Testis (tissue), 2 donors: ENCODE measurements at regions not wholly inside any gene's neighbourhood (a gene's known extent, or its start where the extent isn't known, plus 50 kb on each side); places are given as distances from the start of the nearest gene placed in this dataset.

Experiments used
- DNase-seq: peaks from one replicate; pipeline ENCODE4 v3.0.0-alpha.2; 2019
- H3K27ac ChIP-seq, 2 donors: fragments of 200-600 bp; sonication (generic); one replicate each; pipeline ENCODE4 v1.5.1; 2019
- H3K27me3 ChIP-seq: fragments of 200-600 bp; sonication (generic); one replicate; pipeline ENCODE4 v1.5.1; 2019
- H3K36me3 ChIP-seq: fragments of 200-600 bp; sonication (generic); one replicate; pipeline ENCODE4 v1.5.1; 2017; ENCODE audit warnings: low read depth; ENCODE audit errors: missing control alignments
- H3K4me1 ChIP-seq: fragments of 200-600 bp; sonication (generic); one replicate; pipeline ENCODE4 v1.5.1; 2019
- H3K4me3 ChIP-seq, 2 donors: fragments of 200-600 bp; sonication (generic); one replicate each; pipeline ENCODE4 v1.5.1; 2017 to 2019
- H3K9me3 ChIP-seq: fragments of 200-600 bp; sonication (generic); one replicate; pipeline ENCODE4 v1.5.1; 2017
- POLR2A ChIP-seq: fragments of 450-650 bp; IDR thresholded peaks from one replicate; pipeline ENCODE4 v1.6.1; 2017; ENCODE audit warnings: antibody characterized with exemption, mild to moderate bottlenecking, moderate library complexity
- WGBS, 2 donors: methylation state at CpG; one replicate each; pipeline ENCODE4 v1.1.5; 2018; 5-methylcytosine and 5-hydroxymethylcytosine counted together
- intact Hi-C: fragments of 100-400 bp; cut with DNase I; formaldehyde crosslinking; loops from one replicate; pipeline ENCODE4 v1.15.1; 2023; ENCODE audit warnings: low total_unique reads
- TF ChIP-seq, protein P1 (sequence below), 3 experiments: fragments of 450-650 bp in 2 of 3; fragments of 200-600 bp in 1 of 3; sonication (generic) in 1 of 3; IDR thresholded peaks; one replicate each; pipeline ENCODE4 v1.5.1; 2016 to 2019; ENCODE audit warnings: antibody characterized with exemption in 3 of 3, mild to moderate bottlenecking in 2 of 3, moderate library complexity in 1 of 3

- intact Hi-C loops: no loop called here
- Histone ChIP-seq H3K9me3 (no peaks in the 10 kb centered on the region), H3K4me3 (no peak overlapping the region), H3K4me1 (no peaks in the 10 kb centered on the region), H3K27ac (no peak overlapping the region), H3K27me3 (no peaks in the 10 kb centered on the region), H3K36me3 (no peaks in the 10 kb centered on the region)
- TF ChIP-seq, protein P1, sequence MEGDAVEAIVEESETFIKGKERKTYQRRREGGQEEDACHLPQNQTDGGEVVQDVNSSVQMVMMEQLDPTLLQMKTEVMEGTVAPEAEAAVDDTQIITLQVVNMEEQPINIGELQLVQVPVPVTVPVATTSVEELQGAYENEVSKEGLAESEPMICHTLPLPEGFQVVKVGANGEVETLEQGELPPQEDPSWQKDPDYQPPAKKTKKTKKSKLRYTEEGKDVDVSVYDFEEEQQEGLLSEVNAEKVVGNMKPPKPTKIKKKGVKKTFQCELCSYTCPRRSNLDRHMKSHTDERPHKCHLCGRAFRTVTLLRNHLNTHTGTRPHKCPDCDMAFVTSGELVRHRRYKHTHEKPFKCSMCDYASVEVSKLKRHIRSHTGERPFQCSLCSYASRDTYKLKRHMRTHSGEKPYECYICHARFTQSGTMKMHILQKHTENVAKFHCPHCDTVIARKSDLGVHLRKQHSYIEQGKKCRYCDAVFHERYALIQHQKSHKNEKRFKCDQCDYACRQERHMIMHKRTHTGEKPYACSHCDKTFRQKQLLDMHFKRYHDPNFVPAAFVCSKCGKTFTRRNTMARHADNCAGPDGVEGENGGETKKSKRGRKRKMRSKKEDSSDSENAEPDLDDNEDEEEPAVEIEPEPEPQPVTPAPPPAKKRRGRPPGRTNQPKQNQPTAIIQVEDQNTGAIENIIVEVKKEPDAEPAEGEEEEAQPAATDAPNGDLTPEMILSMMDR (IDR thresholded peaks at IDR 0.05): no peak
- no peak for TF ChIP-seq POLR2A
- no peak for DNase-seq
- WGBS, 2 donors: 67 to 84% methylated on average over 1 of the region's 1 CpG
Observed at GRCh38 chr7:88668591-88668990, 90.9 kb upstream of the ZNF804B start.

DNA sequence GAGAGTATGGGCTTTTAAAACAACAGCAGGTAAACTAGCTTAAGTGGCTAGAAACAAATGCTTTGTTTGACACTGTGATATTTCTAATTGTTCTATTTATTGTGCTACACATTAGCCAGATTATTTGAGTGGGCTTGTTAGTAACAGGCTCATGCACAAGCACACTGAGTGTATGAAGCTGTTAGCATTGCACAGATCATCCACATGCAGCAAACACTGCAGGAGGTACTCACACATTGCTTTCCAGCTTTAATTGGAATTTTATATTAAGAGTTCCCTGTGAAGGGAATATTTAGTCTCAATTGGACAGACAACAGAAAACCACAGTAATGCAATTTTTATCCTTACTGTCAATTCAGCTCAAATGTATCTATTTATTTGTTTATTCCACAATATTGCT is 92.9 kb upstream of the ZNF804B start:
- intact Hi-C loops: no loop called here
- H3K27me3 ChIP-seq: no peaks in the 10 kb centered on the region
- no peak overlapping the region for H3K4me3 ChIP-seq
- no peaks in the 10 kb centered on the region for H3K36me3 ChIP-seq
- H3K4me1 ChIP-seq: no peaks in the 10 kb centered on the region
- no peak for DNase-seq
- H3K27ac ChIP-seq: no peak overlapping the region
- TF ChIP-seq, protein P1 (IDR thresholded peaks at IDR 0.05): no peak
- no peak for TF ChIP-seq POLR2A
- no peaks in the 10 kb centered on the region for H3K9me3 ChIP-seq

GRCh38 chr7:88665892-88666514 is 93.5 kb upstream of the ZNF804B start:
- no peak overlapping the region for H3K27ac ChIP-seq
- no peak for DNase-seq
- no peaks in the 10 kb centered on the region for H3K36me3 ChIP-seq
- intact Hi-C loops: no loop called here
- WGBS, 2 donors: 73 to 84% methylated on average over 3 of the region's 3 CpGs
- TF ChIP-seq, protein P1 (IDR thresholded peaks at IDR 0.05): no peak
- no peak for TF ChIP-seq POLR2A
- H3K27me3 ChIP-seq: no peaks in the 10 kb centered on the region
- no peaks in the 10 kb centered on the region for H3K4me1 ChIP-seq
- H3K4me3 ChIP-seq: no peak overlapping the region
- no peaks in the 10 kb centered on the region for H3K9me3 ChIP-seq

- H3K4me1 ChIP-seq: no peaks in the 10 kb centered on the region
- H3K27ac ChIP-seq: no peak overlapping the region
- TF ChIP-seq POLR2A: no peak
- TF ChIP-seq, protein P1 (IDR thresholded peaks at IDR 0.05): no peak
- WGBS, 2 donors: 86 to 100% methylated on average over 1 of the region's 1 CpG
- H3K9me3 ChIP-seq: no peaks in the 10 kb centered on the region
- H3K36me3 ChIP-seq: no peaks in the 10 kb centered on the region
- intact Hi-C loops: no loop called here
- H3K27me3 ChIP-seq: no peaks in the 10 kb centered on the region
- no peak overlapping the region for H3K4me3 ChIP-seq
- DNase-seq: no peak
Observed at GRCh38 chr7:88664630-88665233, 94.8 kb upstream of the ZNF804B start.

DNA sequence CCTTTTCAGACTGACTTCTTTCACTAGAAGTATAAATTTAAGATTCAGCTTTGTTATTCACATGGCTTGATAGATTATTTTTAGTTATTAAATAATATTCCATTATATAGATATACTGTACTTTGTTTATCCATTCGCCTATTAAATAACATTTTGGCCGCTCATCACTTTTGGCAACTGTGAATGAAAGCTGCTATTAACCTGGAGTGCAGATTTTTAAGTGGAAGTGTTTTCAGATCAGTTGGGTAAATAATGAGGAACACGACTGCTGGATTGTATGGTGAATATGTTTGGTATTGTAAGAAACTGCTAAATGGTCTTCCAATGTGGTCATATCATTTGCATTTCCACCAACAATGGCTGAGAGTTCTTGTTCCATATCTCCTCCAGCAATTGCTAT is 97.6 kb upstream of the ZNF804B start:
- Histone ChIP-seq H3K27me3 (no peaks in the 10 kb centered on the region), H3K9me3 (no peaks in the 10 kb centered on the region), H3K36me3 (no peaks in the 10 kb centered on the region), H3K4me3 (no peak overlapping the region), H3K27ac (no peak overlapping the region), H3K4me1 (no peaks in the 10 kb centered on the region)
- DNase-seq: no peak
- TF ChIP-seq, protein P1 (IDR thresholded peaks at IDR 0.05): no peak
- TF ChIP-seq POLR2A: no peak
- WGBS, 2 donors: 92 to 94% methylated on average over 3 of the region's 3 CpGs
- intact Hi-C loops: no loop called here
